Germinal center (tissue), 1 donor: ENCODE measurements at regions not wholly inside any gene's neighbourhood (a gene's known extent, or its start where the extent isn't known, plus 50 kb on each side); places are given as distances from the start of the nearest gene placed in this dataset.

ENCODE experiments used
- DNase-seq: peaks from one replicate; pipeline ENCODE4 v3.0.0; 2012; ENCODE audit warnings: mixed read lengths, low spot score

- no peak for DNase-seq
These were observed 60.3 kb upstream of the ZNF648 start for GRCh38 chr1:182121787-182122186.

- no peak for DNase-seq
These were observed 59.1 kb upstream of the ZNF648 start for GRCh38 chr1:182120411-182121258.

- no peak for DNase-seq
These were observed 58.1 kb upstream of the ZNF648 start for GRCh38 chr1:182119631-182120030.

GRCh38 chr1:182118851-182119250 lies 57.3 kb upstream of the ZNF648 start:
- DNase-seq: no peak

GRCh38 chr1:182114627-182115023 lies 53.1 kb upstream of the ZNF648 start:
- no peak for DNase-seq

GRCh38 chr1:182113879-182114626 lies 52.5 kb upstream of the ZNF648 start:
- DNase-seq: no peak

GRCh38 chr1:182111496-182111895 lies 50.0 kb upstream of the ZNF648 start:
- no peak for DNase-seq
